ENCODE measurements at regions not wholly inside any gene's neighbourhood (a gene's known extent, or its start where the extent isn't known, plus 50 kb on each side); places are given as distances from the start of the nearest gene placed in this dataset.
"Not testable (repeated sequence)": the region's sequence is repeated elsewhere in the genome, so short reads cannot be mapped to it uniquely, and the experiment has no call there.

- no peak for DNase-seq (ENCODE audit: low spot score)
These were observed 85.0 kb upstream of the KIF5B start for GRCh38 chr10:32141018-32141807.

DNA sequence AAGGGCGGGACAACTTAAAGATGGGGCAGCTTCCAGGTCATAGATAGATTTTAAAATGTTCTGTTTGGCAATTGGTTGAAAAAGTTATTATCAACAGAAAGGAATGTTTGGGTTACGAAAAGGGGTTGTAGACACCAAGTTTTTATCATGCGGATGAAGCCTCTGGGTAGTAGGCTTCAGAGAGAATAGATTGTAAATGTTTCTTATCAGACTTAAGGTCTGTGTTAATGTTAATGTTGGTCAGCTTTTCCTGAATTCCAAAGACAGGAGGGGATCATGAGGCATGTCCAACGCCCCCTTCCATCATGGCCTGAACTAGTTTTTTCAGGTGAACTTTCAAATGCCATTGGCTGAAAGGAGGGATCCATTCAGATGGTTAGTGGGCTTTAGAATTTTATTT, 84.2 kb upstream of the KIF5B start:
- DNase-seq (ENCODE audit: low spot score): no peak

DNA sequence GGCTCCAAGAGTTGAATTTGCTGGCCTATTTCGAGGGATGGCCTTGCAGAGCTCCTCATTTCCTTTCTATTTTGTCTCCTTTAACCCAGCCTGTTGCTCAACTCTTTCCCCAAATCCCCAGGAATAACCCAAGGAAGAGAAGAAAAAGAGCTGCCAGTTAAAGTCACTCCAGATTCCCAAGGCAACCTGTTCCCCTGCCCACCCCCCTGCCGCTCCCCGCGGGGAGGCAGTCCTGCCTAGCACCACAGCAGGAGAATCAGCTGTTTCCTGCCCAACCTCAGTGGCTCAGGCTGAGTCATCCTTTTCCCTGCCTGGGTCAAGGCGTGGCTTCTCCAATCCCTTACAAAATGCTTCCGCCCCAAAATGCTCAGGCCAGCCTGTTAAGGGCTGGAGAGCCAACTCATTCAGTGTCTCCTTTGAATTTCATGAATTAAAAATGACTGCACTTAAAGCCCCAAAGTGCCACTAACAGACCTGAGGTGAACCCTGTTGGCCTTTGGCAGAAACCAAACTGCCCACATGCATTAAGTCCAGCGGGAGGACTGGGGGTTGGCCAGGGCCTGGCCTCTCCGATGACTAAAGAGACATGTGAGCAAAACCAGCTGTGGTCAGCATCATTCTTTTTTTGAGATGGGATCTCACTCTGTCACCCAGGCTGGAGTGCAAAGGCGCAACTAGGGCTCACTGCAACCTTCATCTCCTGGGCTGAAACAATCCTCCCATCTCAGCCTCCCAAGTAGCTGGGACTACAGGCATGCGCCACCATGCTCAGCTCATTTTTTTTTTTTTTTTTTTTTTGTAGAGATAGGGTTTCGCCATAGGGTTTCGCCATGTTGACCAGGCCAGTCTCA, 83.2 kb upstream of the KIF5B start:
- DNase-seq (ENCODE audit: low spot score): peak; percentile 97

GRCh38 chr10:32136927-32137326, 80.7 kb upstream of the KIF5B start:
- not testable (repeated sequence) for DNase-seq (ENCODE audit: low spot score)

DNA sequence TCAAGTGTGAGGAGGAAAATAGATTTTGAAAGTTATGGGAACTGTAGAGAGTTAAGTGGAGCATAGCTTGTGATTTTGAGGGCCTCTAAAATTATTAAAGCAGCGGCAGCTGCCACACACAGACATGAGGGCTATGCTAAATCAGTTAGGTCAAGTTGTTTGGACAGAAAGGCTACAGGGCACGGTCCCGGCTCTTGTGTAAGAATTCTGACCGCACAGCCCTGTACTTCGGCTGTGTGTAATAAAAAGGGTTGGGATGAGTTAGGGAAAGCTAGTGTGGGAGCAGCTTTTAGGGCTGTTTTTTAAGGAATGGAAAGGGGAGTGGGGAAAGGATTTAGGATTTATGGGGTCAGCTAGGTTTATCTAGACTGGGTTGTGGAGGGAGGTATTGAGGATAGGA, 79.6 kb upstream of the KIF5B start:
- DNase-seq (ENCODE audit: low spot score): not testable (repeated sequence)

DNA sequence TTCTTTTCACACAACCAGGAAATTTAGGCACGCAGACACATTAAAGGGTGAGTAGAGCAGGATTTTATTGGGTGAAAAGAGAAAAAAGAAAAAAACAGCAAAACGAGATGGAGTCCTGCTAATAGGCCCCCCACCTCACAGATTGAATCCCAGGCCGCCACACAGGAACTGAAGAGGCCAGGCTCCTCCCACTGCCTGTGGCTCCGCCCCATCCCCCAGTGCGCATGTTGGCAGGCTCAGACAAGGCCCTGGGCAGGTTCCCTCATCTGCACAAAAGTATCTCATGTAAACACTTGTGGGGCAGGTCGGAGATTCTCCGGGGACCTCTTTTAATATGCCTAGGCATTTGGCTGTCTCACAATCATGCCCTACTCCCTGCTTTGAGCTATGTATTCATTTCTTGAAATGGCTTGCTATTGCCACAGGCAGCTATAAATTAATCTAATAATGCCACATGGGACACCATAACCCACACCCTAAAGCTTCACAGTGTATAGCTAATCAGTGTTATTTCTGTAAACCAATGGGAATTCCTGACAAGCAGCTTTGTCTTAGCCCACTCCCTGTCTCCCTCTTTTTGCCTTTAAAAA, 76.2 kb upstream of the KIF5B start:
- DNase-seq (ENCODE audit: low spot score): no peak

DNA sequence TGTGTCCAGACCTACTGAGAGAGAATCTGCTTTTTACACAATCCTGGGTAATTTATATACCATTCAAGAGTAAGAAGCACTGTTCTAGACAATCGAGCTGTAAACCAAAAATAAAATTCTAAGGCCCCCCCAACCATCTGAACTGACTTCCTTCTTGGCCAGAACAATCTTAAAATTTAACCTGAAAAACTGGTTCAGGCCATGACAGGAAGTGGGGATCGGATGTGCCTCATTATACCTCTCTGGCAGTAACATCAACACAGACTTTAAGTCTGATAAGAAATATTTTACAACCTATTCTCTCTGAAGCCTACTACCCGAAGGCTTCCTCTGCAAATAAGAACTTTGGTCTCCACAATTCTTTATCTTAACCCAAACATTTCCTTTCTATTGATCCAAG, 75.2 kb upstream of the KIF5B start:
- no peak for DNase-seq (ENCODE audit: low spot score)

DNA sequence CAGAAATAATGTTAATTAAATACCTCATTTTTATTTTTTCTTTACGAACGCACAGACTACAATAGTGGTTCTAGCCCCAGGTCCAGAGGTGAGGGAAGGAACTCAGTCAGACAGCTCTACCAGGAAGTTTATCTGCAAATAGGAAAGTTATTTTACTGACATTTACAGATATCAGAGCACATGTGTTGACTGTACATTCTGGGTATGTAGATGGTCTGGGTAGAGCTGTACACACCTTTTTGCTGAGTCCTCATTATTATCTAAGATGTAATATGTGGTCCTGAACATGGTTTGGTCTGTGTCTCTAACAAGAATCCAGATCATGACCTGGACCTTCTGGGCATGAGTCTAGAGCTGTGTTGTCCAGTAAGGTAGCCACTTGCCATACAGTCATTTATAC, 74.6 kb upstream of the KIF5B start:
- no peak for DNase-seq (ENCODE audit: low spot score)

- DNase-seq (ENCODE audit: low spot score): no peak
These were observed 68.8 kb upstream of the KIF5B start for GRCh38 chr10:32125023-32125422.

GRCh38 chr10:32123021-32123420, 66.8 kb upstream of the KIF5B start:
- no peak for DNase-seq (ENCODE audit: low spot score)

- no peak for DNase-seq (ENCODE audit: low spot score)
These were observed 65.4 kb upstream of the KIF5B start for GRCh38 chr10:32121648-32122047.

- DNase-seq (ENCODE audit: low spot score): no peak
These were observed 63.9 kb upstream of the KIF5B start for GRCh38 chr10:32120147-32120546.

DNA sequence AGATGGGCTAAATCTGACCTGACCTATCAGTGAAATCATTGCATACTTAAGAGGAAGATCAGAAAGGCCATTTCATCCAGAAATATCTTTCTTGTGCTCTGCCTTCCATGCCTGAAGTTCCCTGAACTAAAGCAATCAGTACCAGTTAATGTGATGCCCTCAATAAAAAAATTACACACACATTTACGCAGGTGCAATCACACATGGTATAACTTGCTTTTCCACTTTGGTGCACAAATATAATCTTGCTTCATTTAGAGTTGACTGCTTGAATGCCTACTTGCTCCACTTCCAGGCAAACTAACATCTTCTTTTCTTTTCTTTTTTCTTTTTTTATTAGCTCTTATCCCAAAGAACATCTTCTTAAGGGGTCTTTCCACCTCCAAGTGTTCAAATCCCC, 58.3 kb upstream of the KIF5B start:
- DNase-seq (ENCODE audit: low spot score): no peak

DNA sequence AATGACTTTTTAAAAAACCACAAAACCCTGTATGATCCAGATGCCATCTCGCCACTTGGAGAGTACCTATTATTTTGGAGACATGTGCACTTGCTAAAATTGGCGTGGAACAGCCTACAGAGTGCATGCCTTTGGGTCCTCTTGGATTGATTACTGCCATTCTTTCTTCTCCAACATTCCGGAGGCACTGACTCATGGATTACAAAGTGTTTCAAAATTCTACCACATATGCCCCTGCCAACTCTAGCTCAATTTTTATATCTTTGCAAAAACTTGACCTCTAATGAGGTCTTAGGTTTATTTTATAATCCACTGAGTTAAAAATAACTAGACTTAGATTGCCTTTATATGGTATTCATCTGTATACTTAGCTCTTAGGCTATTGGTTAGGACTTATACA, 55.8 kb upstream of the KIF5B start:
- peak; percentile 43 for DNase-seq (ENCODE audit: low spot score)

DNA sequence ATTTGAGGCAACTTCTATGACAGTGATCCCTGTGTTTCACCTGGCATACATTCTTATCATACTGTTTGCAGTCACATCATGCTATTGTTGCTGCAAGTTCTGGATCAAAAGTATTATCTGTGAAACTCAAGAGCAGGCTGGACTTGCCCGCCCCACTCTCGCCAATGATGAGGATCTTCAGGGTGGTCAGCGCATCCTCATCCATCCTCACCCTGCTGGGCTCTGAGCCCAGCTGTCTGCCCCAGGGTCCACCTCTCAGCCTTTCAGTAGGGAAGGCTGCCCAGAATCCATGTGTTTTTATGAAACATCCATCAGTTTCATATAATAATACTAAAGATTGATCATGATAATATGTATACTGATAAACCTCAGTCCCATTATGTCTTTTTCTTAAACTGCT, 55.4 kb upstream of the KIF5B start:
- DNase-seq (ENCODE audit: low spot score): no peak

- DNase-seq (ENCODE audit: low spot score): no peak
These were observed 54.6 kb upstream of the KIF5B start for GRCh38 chr10:32110790-32111189.

DNA sequence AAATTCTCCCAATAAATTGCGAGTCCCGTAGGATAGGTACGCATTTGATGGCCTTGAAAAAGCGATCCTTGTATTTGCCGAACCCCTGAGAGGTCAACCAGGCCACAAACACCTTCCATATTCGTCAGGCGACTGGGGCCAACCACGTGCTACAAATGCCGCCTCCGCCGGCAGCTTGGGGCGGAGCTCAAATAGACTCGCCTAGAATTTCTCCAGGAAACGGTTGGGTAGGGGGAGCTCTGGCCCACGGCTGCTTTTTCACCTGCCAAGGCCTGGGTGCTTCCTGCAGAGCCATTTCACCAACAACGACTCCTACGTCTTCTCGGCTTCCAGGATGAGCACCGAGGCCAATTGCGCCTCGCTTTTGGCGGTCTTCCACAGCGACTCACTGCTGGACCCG, 53.4 kb upstream of the KIF5B start:
- DNase-seq (ENCODE audit: low spot score): no peak

All from RKO (cell line).